ENCODE measurements at regions not wholly inside any gene's neighbourhood (a gene's known extent, or its start where the extent isn't known, plus 50 kb on each side); places are given as distances from the start of the nearest gene placed in this dataset.
"Not testable (repeated sequence)": the region's sequence is repeated elsewhere in the genome, so short reads cannot be mapped to it uniquely, and the experiment has no call there.

DNA sequence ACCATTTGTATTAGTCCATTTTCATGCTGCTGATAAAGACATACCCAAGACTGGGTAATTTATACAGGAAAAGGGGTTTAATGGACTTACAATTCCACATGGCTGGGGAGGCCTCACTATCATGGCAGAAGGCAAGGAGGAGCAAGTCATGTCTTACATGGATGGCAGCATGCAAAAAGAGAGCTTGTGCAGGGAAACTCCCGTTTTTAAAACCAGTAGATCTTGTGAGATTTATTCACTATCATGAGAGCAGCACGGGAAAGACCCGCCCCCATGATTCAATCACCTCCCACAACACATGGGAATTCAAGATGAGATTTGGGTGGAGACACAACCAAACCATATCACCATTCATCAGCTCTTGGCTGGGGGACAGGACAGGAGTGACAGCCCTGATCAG, 189.0 kb downstream of the UACA start:
- TF ChIP-seq, protein P1, sequence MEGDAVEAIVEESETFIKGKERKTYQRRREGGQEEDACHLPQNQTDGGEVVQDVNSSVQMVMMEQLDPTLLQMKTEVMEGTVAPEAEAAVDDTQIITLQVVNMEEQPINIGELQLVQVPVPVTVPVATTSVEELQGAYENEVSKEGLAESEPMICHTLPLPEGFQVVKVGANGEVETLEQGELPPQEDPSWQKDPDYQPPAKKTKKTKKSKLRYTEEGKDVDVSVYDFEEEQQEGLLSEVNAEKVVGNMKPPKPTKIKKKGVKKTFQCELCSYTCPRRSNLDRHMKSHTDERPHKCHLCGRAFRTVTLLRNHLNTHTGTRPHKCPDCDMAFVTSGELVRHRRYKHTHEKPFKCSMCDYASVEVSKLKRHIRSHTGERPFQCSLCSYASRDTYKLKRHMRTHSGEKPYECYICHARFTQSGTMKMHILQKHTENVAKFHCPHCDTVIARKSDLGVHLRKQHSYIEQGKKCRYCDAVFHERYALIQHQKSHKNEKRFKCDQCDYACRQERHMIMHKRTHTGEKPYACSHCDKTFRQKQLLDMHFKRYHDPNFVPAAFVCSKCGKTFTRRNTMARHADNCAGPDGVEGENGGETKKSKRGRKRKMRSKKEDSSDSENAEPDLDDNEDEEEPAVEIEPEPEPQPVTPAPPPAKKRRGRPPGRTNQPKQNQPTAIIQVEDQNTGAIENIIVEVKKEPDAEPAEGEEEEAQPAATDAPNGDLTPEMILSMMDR (conservative IDR thresholded peaks at IDR 0.05; ENCODE audit: low read depth, low read length): not testable (repeated sequence)
- TF ChIP-seq EZH2 (IDR thresholded peaks at IDR 0.05; ENCODE audit: borderline replicate concordance, low read depth, low read length, poor library complexity, severe bottlenecking): not testable (repeated sequence)

All from A673 (cell line).